ENCODE measurements at regions not wholly inside any gene's neighbourhood (a gene's known extent, or its start where the extent isn't known, plus 50 kb on each side); places are given as distances from the start of the nearest gene placed in this dataset.

DNA sequence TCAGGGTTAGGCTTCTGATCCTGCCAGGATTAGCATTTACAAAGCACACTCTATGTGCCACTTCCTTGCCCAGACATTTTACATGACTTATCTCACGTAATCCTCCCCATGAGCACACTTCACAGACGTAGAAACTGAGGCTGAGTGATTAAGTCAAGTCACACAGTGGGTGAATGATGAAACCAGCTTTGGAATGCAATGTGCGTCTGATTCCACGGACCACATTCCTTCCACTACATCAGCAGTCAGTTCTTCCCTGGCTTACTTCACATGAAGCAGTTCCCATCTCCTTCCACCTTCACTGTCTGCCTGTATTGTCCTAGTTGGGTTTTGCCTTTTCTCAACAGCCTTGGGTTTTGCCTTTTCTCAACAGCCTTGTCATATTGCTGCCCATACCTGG is 134.3 kb upstream of the PPARGC1A start:
- DNase-seq: no peak
- no peaks in the 10 kb centered on the region for H3K27me3 ChIP-seq
- H3K9me3 ChIP-seq: no peaks in the 10 kb centered on the region
- no peaks in the 10 kb centered on the region for H3K36me3 ChIP-seq
- H3K4me3 ChIP-seq: no peak overlapping the region

- no peak for DNase-seq
- H3K36me3 ChIP-seq: no peaks in the 10 kb centered on the region
- no peaks in the 10 kb centered on the region for H3K9me3 ChIP-seq
- no peak overlapping the region for H3K4me3 ChIP-seq
- no peaks in the 10 kb centered on the region for H3K27me3 ChIP-seq
Measured at GRCh38 chr4:24015782-24016181, 125.9 kb upstream of the PPARGC1A start.

DNA sequence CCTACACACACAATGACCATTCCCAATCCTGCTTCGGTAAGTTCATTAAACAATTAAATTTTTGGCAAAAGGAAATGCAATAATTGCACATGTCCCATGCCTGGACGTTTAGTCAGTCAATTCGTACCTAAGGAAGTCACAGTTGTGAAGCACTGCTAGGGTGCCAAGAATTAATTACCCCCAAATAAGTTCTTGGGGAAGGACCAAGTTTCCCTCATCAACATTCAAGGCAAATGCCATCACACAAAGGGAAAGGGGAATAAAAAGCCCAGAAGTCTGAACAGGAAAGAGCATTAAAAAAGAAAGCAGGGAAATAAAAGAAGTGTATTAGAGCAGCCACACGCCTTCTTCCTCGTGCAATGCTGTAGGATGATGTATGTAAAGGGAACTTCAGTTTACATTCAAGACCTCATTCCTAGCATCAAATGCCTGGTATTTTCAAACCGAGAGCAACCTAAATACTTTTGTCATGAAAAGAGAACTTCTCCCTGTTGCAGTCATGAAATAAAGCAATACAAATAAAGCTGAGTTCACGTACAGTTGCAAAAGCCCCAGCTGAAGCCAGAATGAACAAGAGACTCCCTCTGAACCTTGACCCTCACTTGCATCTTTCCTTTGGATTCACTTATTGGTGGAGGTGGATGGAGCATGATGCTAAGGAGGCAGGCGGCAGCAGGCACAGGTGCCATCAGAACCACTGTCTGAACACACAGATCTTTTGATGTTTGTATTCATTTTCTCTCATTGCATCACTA is 124.0 kb upstream of the PPARGC1A start:
- no peaks in the 10 kb centered on the region for H3K9me3 ChIP-seq
- H3K4me3 ChIP-seq: no peak overlapping the region
- DNase-seq: no peak
- no peaks in the 10 kb centered on the region for H3K36me3 ChIP-seq
- H3K27me3 ChIP-seq: no peaks in the 10 kb centered on the region

DNA sequence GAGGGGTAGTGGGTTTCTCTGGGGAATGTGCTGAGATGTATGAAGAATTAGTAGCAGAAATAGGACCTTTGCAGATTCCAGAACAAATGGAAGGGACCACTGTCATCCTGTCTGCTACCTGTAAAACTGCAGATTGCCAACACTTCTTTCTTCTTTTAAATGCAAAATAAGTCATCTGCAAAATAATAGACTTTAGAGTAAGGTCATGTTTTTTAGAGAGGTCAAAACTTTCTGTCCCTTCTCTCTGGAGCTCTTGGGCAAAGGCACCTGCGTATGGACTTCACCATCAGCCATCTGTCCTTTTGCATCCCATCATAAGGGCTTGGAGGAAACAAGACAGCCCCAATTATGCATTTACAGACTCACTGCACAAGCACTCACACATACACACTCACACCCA is 121.1 kb upstream of the PPARGC1A start:
- H3K27me3 ChIP-seq: no peaks in the 10 kb centered on the region
- no peaks in the 10 kb centered on the region for H3K9me3 ChIP-seq
- H3K4me3 ChIP-seq: no peak overlapping the region
- H3K36me3 ChIP-seq: no peaks in the 10 kb centered on the region
- no peak for DNase-seq

GRCh38 chr4:24010573-24010972 is 120.7 kb upstream of the PPARGC1A start:
- DNase-seq: no peak
- H3K9me3 ChIP-seq: no peaks in the 10 kb centered on the region
- no peaks in the 10 kb centered on the region for H3K36me3 ChIP-seq
- no peak overlapping the region for H3K4me3 ChIP-seq
- H3K27me3 ChIP-seq: no peaks in the 10 kb centered on the region

GRCh38 chr4:24007860-24008261 is 118.0 kb upstream of the PPARGC1A start:
- Histone ChIP-seq H3K27me3 (no peaks in the 10 kb centered on the region), H3K4me3 (no peak overlapping the region), H3K36me3 (no peaks in the 10 kb centered on the region), H3K9me3 (no peaks in the 10 kb centered on the region)
- no peak for DNase-seq

- DNase-seq: no peak
- no peaks in the 10 kb centered on the region for H3K36me3 ChIP-seq
- H3K27me3 ChIP-seq: no peaks in the 10 kb centered on the region
- H3K9me3 ChIP-seq: no peaks in the 10 kb centered on the region
- no peak overlapping the region for H3K4me3 ChIP-seq
Measured at GRCh38 chr4:24006269-24006668, 116.4 kb upstream of the PPARGC1A start.

GRCh38 chr4:24003926-24004325 is 114.1 kb upstream of the PPARGC1A start:
- DNase-seq: no peak
- Histone ChIP-seq H3K27me3 (no peaks in the 10 kb centered on the region), H3K4me3 (no peak overlapping the region), H3K9me3 (no peaks in the 10 kb centered on the region), H3K36me3 (no peaks in the 10 kb centered on the region)

DNA sequence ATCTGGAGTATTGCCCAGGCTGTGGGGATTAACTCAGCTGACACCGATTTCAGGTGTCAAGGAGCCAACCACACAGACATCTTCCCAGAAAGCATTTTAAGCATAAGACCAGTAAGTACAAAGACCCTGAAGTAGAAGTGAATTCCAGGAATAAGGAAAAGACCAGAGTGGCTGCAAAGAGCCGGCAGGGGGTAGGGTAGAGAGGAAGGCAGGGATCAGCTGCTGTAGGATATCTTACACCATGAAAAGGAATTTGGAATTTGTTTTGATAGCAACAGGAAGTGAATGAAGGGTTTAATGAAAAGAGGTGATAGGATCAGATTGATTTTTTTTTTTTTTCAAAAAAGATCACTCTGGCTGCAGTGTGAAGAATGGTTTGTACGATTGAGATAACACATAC is 113.6 kb upstream of the PPARGC1A start:
- H3K9me3 ChIP-seq: no peaks in the 10 kb centered on the region
- no peaks in the 10 kb centered on the region for H3K36me3 ChIP-seq
- H3K27me3 ChIP-seq: no peaks in the 10 kb centered on the region
- no peak overlapping the region for H3K4me3 ChIP-seq
- DNase-seq: no peak

DNA sequence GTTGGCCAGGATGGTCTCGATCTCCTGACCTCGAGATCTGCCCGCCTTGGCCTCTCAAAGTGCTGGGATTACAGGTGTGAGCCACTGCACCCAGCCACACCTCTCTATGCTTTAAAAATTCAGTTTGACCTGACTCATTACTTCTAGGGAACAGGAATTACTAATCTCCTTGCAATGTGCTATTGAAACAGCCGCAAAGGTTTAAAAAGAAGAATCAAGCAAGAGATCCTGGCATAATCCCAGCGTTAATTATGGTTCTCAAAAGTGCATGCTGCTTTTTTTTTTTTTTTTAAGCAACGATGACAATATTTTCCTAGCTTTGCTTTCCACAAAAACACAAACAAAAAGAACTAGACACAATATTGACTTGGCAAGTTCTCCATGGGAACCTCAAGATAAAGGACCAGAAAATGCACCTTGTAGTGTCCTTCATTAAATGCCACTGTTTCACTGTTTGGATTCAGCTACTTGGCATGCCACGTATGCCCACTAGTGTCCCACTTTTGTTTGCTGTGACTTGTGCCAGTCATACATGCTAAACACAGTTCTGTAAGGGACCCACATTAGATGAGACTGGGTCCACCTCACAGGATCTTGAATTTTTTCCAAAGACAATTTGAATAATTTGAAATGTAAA is 112.6 kb upstream of the PPARGC1A start:
- Histone ChIP-seq H3K27me3 (no peaks in the 10 kb centered on the region), H3K36me3 (no peaks in the 10 kb centered on the region)
- no peak for DNase-seq

GRCh38 chr4:24001486-24002329 is 111.9 kb upstream of the PPARGC1A start:
- no peak for DNase-seq
- H3K4me3 ChIP-seq: no peak overlapping the region
- no peaks in the 10 kb centered on the region for H3K9me3 ChIP-seq
- no peaks in the 10 kb centered on the region for H3K36me3 ChIP-seq
- H3K27me3 ChIP-seq: no peaks in the 10 kb centered on the region

More for the DNA sequence above, 112.6 kb upstream of the PPARGC1A start:
- Histone ChIP-seq H3K4me3 (no peak overlapping the region), H3K9me3 (no peaks in the 10 kb centered on the region)

- H3K27me3 ChIP-seq: no peaks in the 10 kb centered on the region
- no peak for DNase-seq
Measured at GRCh38 chr4:24000470-24000831, 110.6 kb upstream of the PPARGC1A start.

DNA sequence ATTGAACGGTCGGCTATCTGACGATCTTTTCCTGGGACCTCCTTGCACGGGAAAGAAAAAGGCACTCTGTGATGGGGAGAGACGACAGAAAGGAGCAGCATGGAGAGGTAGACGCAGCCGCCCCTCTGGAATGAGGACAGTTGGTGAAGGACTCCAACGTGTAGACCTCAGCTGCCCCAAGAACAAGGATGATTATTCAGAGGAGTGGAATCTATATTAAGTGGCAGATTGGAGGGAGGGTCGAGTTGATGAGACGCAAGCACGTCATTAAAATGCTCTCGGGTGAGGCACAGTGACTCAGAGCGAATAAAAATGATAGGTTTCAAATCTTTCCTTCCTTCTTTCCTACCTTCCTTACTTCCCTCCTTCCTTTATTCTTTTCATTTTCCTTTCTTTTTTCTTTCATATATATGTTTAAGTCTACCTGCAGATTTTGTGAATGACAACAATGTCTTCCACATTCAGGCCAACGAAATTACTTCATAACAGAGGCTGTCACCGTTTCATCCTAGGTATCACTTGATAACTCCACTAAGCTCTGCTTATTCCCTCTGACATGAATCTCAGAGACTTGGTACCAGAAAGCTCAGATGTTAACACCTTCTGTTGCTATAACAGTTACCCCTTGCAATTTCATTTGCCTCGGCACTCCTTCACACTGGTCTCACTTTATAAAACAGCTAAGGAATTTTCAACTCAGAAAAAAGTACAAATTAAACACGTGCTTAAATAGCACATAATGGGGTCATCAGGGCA is 110.0 kb upstream of the PPARGC1A start:
- DNase-seq: peak; percentile 6
- Histone ChIP-seq H3K9me3 (no peaks in the 10 kb centered on the region), H3K36me3 (no peaks in the 10 kb centered on the region), H3K27me3 (no peaks in the 10 kb centered on the region), H3K4me3 (no peak overlapping the region)

More at GRCh38 chr4:24000470-24000831, 110.6 kb upstream of the PPARGC1A start:
- no peaks in the 10 kb centered on the region for H3K9me3 ChIP-seq
- no peaks in the 10 kb centered on the region for H3K36me3 ChIP-seq
- no peak overlapping the region for H3K4me3 ChIP-seq

DNA sequence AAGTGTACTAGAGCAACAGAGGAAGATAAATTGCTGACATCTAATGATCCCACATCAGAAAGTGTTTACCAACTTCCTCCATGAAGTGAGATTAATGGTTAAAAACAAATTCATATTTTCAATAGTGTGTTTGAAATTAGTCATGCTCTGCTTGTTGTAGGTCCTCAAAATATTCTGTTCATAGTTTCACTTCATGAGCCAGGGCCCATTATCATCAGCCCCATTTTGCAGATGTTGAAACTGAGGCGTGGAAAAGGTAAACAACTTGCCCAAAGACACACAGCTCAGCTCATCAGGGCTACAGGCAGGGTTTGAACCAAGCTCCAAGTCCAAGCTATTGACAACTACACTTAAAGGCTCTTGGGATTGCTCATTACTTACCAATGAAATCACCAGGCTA is 103.5 kb upstream of the PPARGC1A start:
- DNase-seq: no peak
- Histone ChIP-seq H3K4me3 (no peak overlapping the region), H3K36me3 (no peaks in the 10 kb centered on the region), H3K9me3 (no peaks in the 10 kb centered on the region), H3K27me3 (no peaks in the 10 kb centered on the region)

- Histone ChIP-seq H3K27me3 (no peaks in the 10 kb centered on the region), H3K4me3 (no peak overlapping the region), H3K9me3 (no peaks in the 10 kb centered on the region), H3K36me3 (no peaks in the 10 kb centered on the region)
- DNase-seq: no peak
Measured at GRCh38 chr4:23991444-23991843, 101.6 kb upstream of the PPARGC1A start.

GRCh38 chr4:23986270-23986669 is 96.4 kb upstream of the PPARGC1A start:
- Histone ChIP-seq H3K9me3 (no peaks in the 10 kb centered on the region), H3K4me3 (no peak overlapping the region), H3K27me3 (no peaks in the 10 kb centered on the region), H3K36me3 (no peaks in the 10 kb centered on the region)
- no peak for DNase-seq

DNA sequence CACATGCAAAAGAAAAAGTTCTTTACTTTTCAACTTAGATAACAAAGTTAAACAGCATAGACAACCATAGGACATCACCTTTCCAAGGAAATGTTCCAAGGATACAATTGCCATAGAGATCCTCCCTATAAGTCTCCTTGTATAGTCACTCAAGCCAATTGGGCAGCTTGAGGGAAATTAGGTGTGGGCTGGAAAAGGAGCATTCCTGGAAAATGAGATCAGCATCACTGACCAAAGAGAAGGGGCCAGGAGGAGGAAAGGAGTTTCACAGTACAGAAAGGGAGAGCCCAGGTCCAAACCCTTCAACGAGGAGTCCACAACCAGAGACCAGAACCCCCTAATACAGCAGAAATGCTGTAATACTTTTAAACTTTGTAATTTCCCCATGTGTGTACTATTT is 91.5 kb upstream of the PPARGC1A start:
- DNase-seq: no peak
- no peaks in the 10 kb centered on the region for H3K9me3 ChIP-seq

More for the DNA sequence above, 91.5 kb upstream of the PPARGC1A start:
- no peaks in the 10 kb centered on the region for H3K36me3 ChIP-seq
- H3K4me3 ChIP-seq: no peak overlapping the region
- H3K27me3 ChIP-seq: no peaks in the 10 kb centered on the region
